ENCODE measurements at regions not wholly inside any gene's neighbourhood (a gene's known extent, or its start where the extent isn't known, plus 50 kb on each side); places are given as distances from the start of the nearest gene placed in this dataset.

DNA sequence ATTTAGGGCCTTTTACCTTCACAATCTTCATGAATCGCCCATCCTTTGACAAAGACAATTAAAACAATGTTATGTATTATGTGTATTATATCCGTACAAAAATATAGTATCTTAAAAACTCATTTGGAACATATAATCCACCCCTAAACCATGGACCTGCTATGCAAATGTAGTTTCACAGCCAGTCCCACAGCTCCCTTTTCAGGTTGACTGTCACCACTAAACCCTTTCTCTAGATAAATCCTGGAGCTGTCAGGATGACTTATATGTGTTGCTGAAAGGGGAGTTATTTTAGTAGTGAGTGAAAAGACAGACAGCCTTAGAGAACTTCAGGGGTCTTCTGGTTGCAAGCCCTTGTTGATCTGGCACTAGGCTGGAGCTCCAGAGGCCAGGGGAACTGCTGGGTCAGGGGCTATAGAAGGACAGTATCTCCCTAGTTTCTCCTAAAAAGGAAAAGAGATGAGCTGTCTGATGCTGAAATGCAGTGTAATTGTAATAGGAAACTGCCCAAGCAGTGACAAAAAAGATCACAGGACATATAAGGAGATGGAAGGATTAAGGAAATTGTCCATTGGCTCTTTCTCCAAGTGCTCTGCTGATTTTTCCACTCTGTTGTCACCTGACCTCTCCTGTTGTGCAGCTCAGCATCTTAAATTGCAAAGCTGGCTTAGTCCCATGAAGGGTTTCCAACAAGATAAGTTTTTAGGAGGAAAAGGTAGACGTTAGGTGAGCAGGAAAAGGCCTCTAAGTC lies 127.7 kb downstream of the S1PR1 start:
- no peak for DNase-seq (ENCODE audit: low spot score)
- no peaks in the 10 kb centered on the region for H3K9me3 ChIP-seq (ENCODE audit: low read depth, low read length, poor library complexity, severe bottlenecking)
- ChIA-PET CTCF (no interaction called here), POLR2A (ENCODE audit: low non-redundant PET) (no interaction called here)
- TF ChIP-seq, protein P1, sequence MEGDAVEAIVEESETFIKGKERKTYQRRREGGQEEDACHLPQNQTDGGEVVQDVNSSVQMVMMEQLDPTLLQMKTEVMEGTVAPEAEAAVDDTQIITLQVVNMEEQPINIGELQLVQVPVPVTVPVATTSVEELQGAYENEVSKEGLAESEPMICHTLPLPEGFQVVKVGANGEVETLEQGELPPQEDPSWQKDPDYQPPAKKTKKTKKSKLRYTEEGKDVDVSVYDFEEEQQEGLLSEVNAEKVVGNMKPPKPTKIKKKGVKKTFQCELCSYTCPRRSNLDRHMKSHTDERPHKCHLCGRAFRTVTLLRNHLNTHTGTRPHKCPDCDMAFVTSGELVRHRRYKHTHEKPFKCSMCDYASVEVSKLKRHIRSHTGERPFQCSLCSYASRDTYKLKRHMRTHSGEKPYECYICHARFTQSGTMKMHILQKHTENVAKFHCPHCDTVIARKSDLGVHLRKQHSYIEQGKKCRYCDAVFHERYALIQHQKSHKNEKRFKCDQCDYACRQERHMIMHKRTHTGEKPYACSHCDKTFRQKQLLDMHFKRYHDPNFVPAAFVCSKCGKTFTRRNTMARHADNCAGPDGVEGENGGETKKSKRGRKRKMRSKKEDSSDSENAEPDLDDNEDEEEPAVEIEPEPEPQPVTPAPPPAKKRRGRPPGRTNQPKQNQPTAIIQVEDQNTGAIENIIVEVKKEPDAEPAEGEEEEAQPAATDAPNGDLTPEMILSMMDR (conservative IDR thresholded peaks at IDR 0.05; ENCODE audit: low read depth, low read length) = no peak
- TF ChIP-seq EZH2 (IDR thresholded peaks at IDR 0.05; ENCODE audit: borderline replicate concordance, low read depth, low read length, poor library complexity, severe bottlenecking) = no peak
- intact Hi-C loops (cut with micrococcal nuclease; ENCODE audit: unreplicated experiment) = no loop called here
- BruUV-seq (replicated peaks) = no TSS peak
- no peaks in the 10 kb centered on the region for H3K27me3 ChIP-seq (replicated peaks; ENCODE audit: insufficient read depth, low read depth, low read length, poor library complexity)
- H3K4me3 ChIP-seq (ENCODE audit: low read depth, low read length, poor library complexity, severe bottlenecking) = no peak overlapping the region
- H3K4me1 ChIP-seq (ENCODE audit: insufficient read depth, low read length, poor library complexity, severe bottlenecking) = no peaks in the 10 kb centered on the region
- H3K36me3 ChIP-seq (ENCODE audit: insufficient read depth, low read length, poor library complexity, severe bottlenecking) = no peaks in the 10 kb centered on the region
- no peak overlapping the region for H3K27ac ChIP-seq (ENCODE audit: low read depth, low read length, poor library complexity, severe bottlenecking)

DNA sequence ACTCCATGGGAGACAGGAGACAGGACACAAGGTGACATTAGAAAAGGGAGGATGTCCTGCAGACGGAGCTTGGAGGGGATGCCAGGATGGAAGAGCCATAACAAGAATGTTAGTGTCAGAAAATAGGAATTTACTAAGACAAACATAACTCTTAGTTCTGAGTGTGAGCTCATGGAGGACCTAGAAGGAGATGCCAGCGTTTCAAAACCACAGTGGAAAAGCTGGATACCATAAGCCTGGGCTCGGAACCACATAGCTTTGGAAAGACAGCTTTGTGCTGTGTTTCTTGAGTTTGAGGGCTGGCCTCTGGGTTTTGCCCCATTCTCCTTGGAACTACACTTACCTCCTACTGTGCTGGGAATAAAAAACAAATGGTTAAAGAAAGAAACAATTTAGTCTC lies 128.4 kb downstream of the S1PR1 start:
- ChIA-PET POLR2A (ENCODE audit: low non-redundant PET) (no interaction called here), CTCF (no interaction called here)
- Histone ChIP-seq H3K27me3 (replicated peaks; ENCODE audit: insufficient read depth, low read depth, low read length, poor library complexity) (no peaks in the 10 kb centered on the region), H3K4me1 (ENCODE audit: insufficient read depth, low read length, poor library complexity, severe bottlenecking) (no peaks in the 10 kb centered on the region), H3K36me3 (ENCODE audit: insufficient read depth, low read length, poor library complexity, severe bottlenecking) (no peaks in the 10 kb centered on the region), H3K4me3 (ENCODE audit: low read depth, low read length, poor library complexity, severe bottlenecking) (no peak overlapping the region), H3K27ac (ENCODE audit: low read depth, low read length, poor library complexity, severe bottlenecking) (no peak overlapping the region), H3K9me3 (ENCODE audit: low read depth, low read length, poor library complexity, severe bottlenecking) (no peaks in the 10 kb centered on the region)
- no peak for DNase-seq (ENCODE audit: low spot score)
- no TSS peak for BruUV-seq (replicated peaks)
- TF ChIP-seq EZH2 (IDR thresholded peaks at IDR 0.05; ENCODE audit: borderline replicate concordance, low read depth, low read length, poor library complexity, severe bottlenecking) = no peak
- TF ChIP-seq, protein P1 (conservative IDR thresholded peaks at IDR 0.05; ENCODE audit: low read depth, low read length) = no peak
- intact Hi-C loops (cut with micrococcal nuclease; ENCODE audit: unreplicated experiment) = no loop called here

DNA sequence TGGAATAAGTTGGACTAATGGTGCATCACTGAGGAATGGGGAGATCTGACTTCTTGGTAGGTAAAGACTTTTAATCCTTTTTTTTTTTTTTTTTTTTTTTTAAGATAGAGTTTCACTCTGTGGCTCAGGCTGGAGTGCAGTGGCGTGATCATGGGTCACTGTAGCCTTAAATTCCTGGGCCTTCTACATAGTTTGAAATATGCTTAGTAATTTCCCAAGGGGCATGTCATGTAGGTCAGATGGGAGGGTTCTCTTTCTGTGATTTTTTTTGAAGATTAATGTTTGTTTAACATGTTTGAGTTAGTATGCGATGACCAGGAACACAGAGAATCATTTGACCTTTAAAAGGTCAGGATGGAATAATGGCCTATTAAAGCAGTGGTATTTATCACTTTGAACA lies 129.1 kb downstream of the S1PR1 start:
- Histone ChIP-seq H3K4me1 (ENCODE audit: insufficient read depth, low read length, poor library complexity, severe bottlenecking) (no peaks in the 10 kb centered on the region), H3K36me3 (ENCODE audit: insufficient read depth, low read length, poor library complexity, severe bottlenecking) (no peaks in the 10 kb centered on the region), H3K4me3 (ENCODE audit: low read depth, low read length, poor library complexity, severe bottlenecking) (no peak overlapping the region), H3K27ac (ENCODE audit: low read depth, low read length, poor library complexity, severe bottlenecking) (no peak overlapping the region), H3K27me3 (replicated peaks; ENCODE audit: insufficient read depth, low read depth, low read length, poor library complexity) (no peaks in the 10 kb centered on the region), H3K9me3 (ENCODE audit: low read depth, low read length, poor library complexity, severe bottlenecking) (no peaks in the 10 kb centered on the region)
- CTCF ChIA-PET = interaction anchor here (1.2 kb wide), 1 partner anchor 8 kb away, joined by 5 read pairs; no protein-coding TSS in a partner anchor
- no TSS peak for BruUV-seq (replicated peaks)
- DNase-seq (ENCODE audit: low spot score) = no peak
- intact Hi-C loops (cut with micrococcal nuclease; ENCODE audit: unreplicated experiment) = no loop called here
- POLR2A ChIA-PET (ENCODE audit: low non-redundant PET) = no interaction called here
- TF ChIP-seq, protein P1 (conservative IDR thresholded peaks at IDR 0.05; ENCODE audit: low read depth, low read length) = no peak
- no peak for TF ChIP-seq EZH2 (IDR thresholded peaks at IDR 0.05; ENCODE audit: borderline replicate concordance, low read depth, low read length, poor library complexity, severe bottlenecking)
